BJ (cell line): ENCODE measurements at regions not wholly inside any gene's neighbourhood (a gene's known extent, or its start where the extent isn't known, plus 50 kb on each side); places are given as distances from the start of the nearest gene placed in this dataset.
"Not testable (repeated sequence)": the region's sequence is repeated elsewhere in the genome, so short reads cannot be mapped to it uniquely, and the experiment has no call there.

Experiments used
- CTCF ChIA-PET: fragments of 350-600 bp; formaldehyde crosslinking; extraction: SDS; loops from one replicate; lab custom pipeline; 2021; ENCODE audit warnings: antibody characterized with exemption, inconsistent platforms; lab: Yijun Ruan, JAX
- POLR2A ChIA-PET: fragments of 300-600 bp; sonication (Branson Sonifier 250); formaldehyde crosslinking; extraction: SDS; loops from one replicate; lab custom pipeline; 2021; ENCODE audit warnings: antibody characterized with exemption; lab: Charles Lee
- DNase-seq: peaks from one replicate; pipeline ENCODE4 v3.0.0-alpha.2; 2011; ENCODE audit warnings: low read depth
- H3K27me3 ChIP-seq: 2 replicates; pipeline ENCODE4 v1.6.0; 2011; ENCODE audit warnings: low read length; ENCODE audit not compliant: control insufficient read depth, insufficient read depth
- H3K36me3 ChIP-seq: 2 replicates; pipeline ENCODE4 v1.5.1; 2011; ENCODE audit warnings: low read length; ENCODE audit not compliant: control insufficient read depth, insufficient read depth
- H3K4me3 ChIP-seq: 2 replicates; pipeline ENCODE4 v1.5.1; 2011; ENCODE audit warnings: low read depth, mild to moderate bottlenecking, control low read depth, low read length
- CTCF ChIP-seq: IDR thresholded peaks from 2 replicates; pipeline ENCODE4 v1.5.1; 2011; ENCODE audit warnings: low read depth, mild to moderate bottlenecking, control low read depth, inconsistent platforms, low read length, moderate library complexity; ENCODE audit not compliant: insufficient read depth

GRCh38 chr7:159204664-159205063, 60.0 kb upstream of the VIPR2 start:
- POLR2A ChIA-PET, result no interaction called here
- no peak for TF ChIP-seq CTCF
- Histone ChIP-seq H3K27me3 (no peaks in the 10 kb centered on the region), H3K36me3 (no peaks in the 10 kb centered on the region), H3K4me3 (no peak overlapping the region)
- CTCF ChIA-PET, result no interaction called here
- no peak for DNase-seq

- DNase-seq, H3K36me3 ChIP-seq, CTCF ChIA-PET, H3K27me3 ChIP-seq, POLR2A ChIA-PET, H3K4me3 ChIP-seq: not testable (repeated sequence)
Observed at GRCh38 chr7:159203253-159203652, 58.6 kb upstream of the VIPR2 start.

- TF ChIP-seq CTCF, result no peak
- H3K27me3 ChIP-seq, result no peaks in the 10 kb centered on the region
- no peak for DNase-seq
- ChIA-PET CTCF (no interaction called here), POLR2A (no interaction called here)
- H3K36me3 ChIP-seq, result no peaks in the 10 kb centered on the region
- H3K4me3 ChIP-seq, result no peak overlapping the region
Observed at GRCh38 chr7:159201722-159202330, 57.2 kb upstream of the VIPR2 start.

- POLR2A ChIA-PET, result no interaction called here
- DNase-seq, result no peak
- no peak for TF ChIP-seq CTCF
- no peaks in the 10 kb centered on the region for H3K27me3 ChIP-seq
- H3K4me3 ChIP-seq, result no peak overlapping the region
- CTCF ChIA-PET, result no interaction called here
- no peaks in the 10 kb centered on the region for H3K36me3 ChIP-seq
Observed at GRCh38 chr7:159200421-159200820, 55.8 kb upstream of the VIPR2 start.

GRCh38 chr7:159198016-159198724, 53.5 kb upstream of the VIPR2 start:
- CTCF ChIA-PET, result no interaction called here
- no peak for DNase-seq
- H3K36me3 ChIP-seq, result no peaks in the 10 kb centered on the region

More at GRCh38 chr7:159198016-159198724, 53.5 kb upstream of the VIPR2 start:
- TF ChIP-seq CTCF, result no peak
- Histone ChIP-seq H3K27me3 (no peaks in the 10 kb centered on the region), H3K4me3 (no peak overlapping the region)
- POLR2A ChIA-PET, result no interaction called here
